Nucleus accumbens (tissue), 56 donors: ENCODE measurements at regions not wholly inside any gene's neighbourhood (a gene's known extent, or its start where the extent isn't known, plus 50 kb on each side); places are given as distances from the start of the nearest gene placed in this dataset.

Experiments
- DNase-seq, 56 donors: peaks; one replicate each; lab custom pipeline; 2025; lab: John Stamatoyannopoulos, UW

- no peak for DNase-seq
Measured at GRCh38 chr18:60552948-60553347, 180.4 kb upstream of the MC4R start.

- DNase-seq: peak in 1 of 56 donors; percentile 3
Measured at GRCh38 chr18:60554967-60555366, 182.4 kb upstream of the MC4R start.

- no peak for DNase-seq
Measured at GRCh38 chr18:60555625-60556024, 183.1 kb upstream of the MC4R start.

- DNase-seq: no peak
Measured at GRCh38 chr18:60556326-60556725, 183.8 kb upstream of the MC4R start.

- DNase-seq: no peak
Measured at GRCh38 chr18:60560071-60560470, 187.5 kb upstream of the MC4R start.

- no peak for DNase-seq
Measured at GRCh38 chr18:60563082-60563481, 190.5 kb upstream of the MC4R start.

- no peak for DNase-seq
Measured at GRCh38 chr18:60568220-60568619, 195.6 kb upstream of the MC4R start.

- no peak for DNase-seq
Measured at GRCh38 chr18:60570172-60570571, 197.6 kb upstream of the MC4R start.

GRCh38 chr18:60577457-60577856 is 204.9 kb upstream of the MC4R start:
- no peak for DNase-seq

- no peak for DNase-seq
Measured at GRCh38 chr18:60585670-60586069, 213.1 kb upstream of the MC4R start.

GRCh38 chr18:60593249-60593648 is 220.7 kb upstream of the MC4R start:
- no peak for DNase-seq

- DNase-seq: no peak
Measured at GRCh38 chr18:60596928-60597327, 224.4 kb upstream of the MC4R start.

- no peak for DNase-seq
Measured at GRCh38 chr18:60599267-60599666, 226.7 kb upstream of the MC4R start.

- no peak for DNase-seq
Measured at GRCh38 chr18:60599995-60600394, 227.4 kb upstream of the MC4R start.

- no peak for DNase-seq
Measured at GRCh38 chr18:60601249-60601648, 228.7 kb upstream of the MC4R start.

- peak in 7 of 56 donors; percentile 0 to 19 (median 1) for DNase-seq
Measured at GRCh38 chr18:60623331-60623730, 250.8 kb upstream of the MC4R start.

- no peak for DNase-seq
Measured at GRCh38 chr18:60624207-60624606, 251.6 kb upstream of the MC4R start.

GRCh38 chr18:60639836-60640235 is 267.3 kb upstream of the MC4R start:
- no peak for DNase-seq

- DNase-seq: no peak
Measured at GRCh38 chr18:60643009-60643408, 270.4 kb upstream of the MC4R start.

- DNase-seq: no peak
Measured at GRCh38 chr18:60646725-60647124, 274.1 kb upstream of the MC4R start.

GRCh38 chr18:60649107-60649506 is 276.5 kb upstream of the MC4R start:
- no peak for DNase-seq

- DNase-seq: peak in 2 of 56 donors; percentile 5 to 7
Measured at GRCh38 chr18:60649842-60650536, 277.4 kb upstream of the MC4R start.

- no peak for DNase-seq
Measured at GRCh38 chr18:60654298-60654697, 281.7 kb upstream of the MC4R start.
